Calu3 (cell line): ENCODE measurements at regions not wholly inside any gene's neighbourhood (a gene's known extent, or its start where the extent isn't known, plus 50 kb on each side); places are given as distances from the start of the nearest gene placed in this dataset.

ENCODE experiments used
- BruUV-seq: library from RNA; stranded (reverse); fragments of 400-500 nt; replicated peaks from 2 replicates; lab custom pipeline; 2021; lab: Mats Ljungman, UMichigan
- CTCF ChIA-PET: fragments of 300-600 bp; sonication (Branson Sonifier 250); formaldehyde crosslinking; loops from one replicate; lab custom pipeline; 2022; ENCODE audit warnings: antibody characterized with exemption; lab: Charles Lee
- DNase-seq: peaks from one replicate; pipeline ENCODE4 v3.0.0; 2022
- H3K27ac Mint-ChIP-seq: one replicate; pipeline ENCODE4 v1.8.0; 2022; ENCODE audit warnings: mixed read lengths; ENCODE audit not compliant: unreplicated experiment
- H3K27me3 Mint-ChIP-seq: one replicate; pipeline ENCODE4 v1.8.0; 2022; ENCODE audit warnings: mixed read lengths; ENCODE audit not compliant: unreplicated experiment
- H3K36me3 Mint-ChIP-seq: one replicate; pipeline ENCODE4 v1.8.0; 2022; ENCODE audit warnings: mild to moderate bottlenecking, moderate library complexity, mixed read lengths; ENCODE audit not compliant: insufficient read depth, unreplicated experiment
- H3K4me1 Mint-ChIP-seq: one replicate; pipeline ENCODE4 v1.8.0; 2022; ENCODE audit warnings: mild to moderate bottlenecking, low read depth, mixed read lengths; ENCODE audit not compliant: unreplicated experiment
- H3K4me3 Mint-ChIP-seq: one replicate; pipeline ENCODE4 v1.8.0; 2022; ENCODE audit warnings: mild to moderate bottlenecking, low read depth, moderate library complexity, mixed read lengths; ENCODE audit not compliant: unreplicated experiment
- H3K9me3 Mint-ChIP-seq: one replicate; pipeline ENCODE4 v1.8.0; 2022; ENCODE audit warnings: low read depth, mixed read lengths; ENCODE audit not compliant: unreplicated experiment
- intact Hi-C: fragments of 100-400 bp; cut with micrococcal nuclease; formaldehyde crosslinking; loops from one replicate; pipeline ENCODE4 v1.10.0; 2022; ENCODE audit not compliant: unreplicated experiment
- TF ChIP-seq, protein P1 (sequence below): fragments of 200-600 bp; IDR thresholded peaks from one replicate; pipeline ENCODE4 v1.8.0; 2022; ENCODE audit warnings: antibody characterized with exemption; ENCODE audit not compliant: unreplicated experiment

- H3K36me3 Mint-ChIP-seq = peaks cover 6% of the 10 kb centered on the region
- H3K9me3 Mint-ChIP-seq = no peaks in the 10 kb centered on the region
- no TSS peak for BruUV-seq
- H3K4me1 Mint-ChIP-seq = peaks cover 44% of the 10 kb centered on the region
- H3K27ac Mint-ChIP-seq = no peak overlapping the region
- no peaks in the 10 kb centered on the region for H3K27me3 Mint-ChIP-seq
- intact Hi-C loops = no loop called here
- DNase-seq = no peak
- CTCF ChIA-PET = no interaction called here
- TF ChIP-seq, protein P1, sequence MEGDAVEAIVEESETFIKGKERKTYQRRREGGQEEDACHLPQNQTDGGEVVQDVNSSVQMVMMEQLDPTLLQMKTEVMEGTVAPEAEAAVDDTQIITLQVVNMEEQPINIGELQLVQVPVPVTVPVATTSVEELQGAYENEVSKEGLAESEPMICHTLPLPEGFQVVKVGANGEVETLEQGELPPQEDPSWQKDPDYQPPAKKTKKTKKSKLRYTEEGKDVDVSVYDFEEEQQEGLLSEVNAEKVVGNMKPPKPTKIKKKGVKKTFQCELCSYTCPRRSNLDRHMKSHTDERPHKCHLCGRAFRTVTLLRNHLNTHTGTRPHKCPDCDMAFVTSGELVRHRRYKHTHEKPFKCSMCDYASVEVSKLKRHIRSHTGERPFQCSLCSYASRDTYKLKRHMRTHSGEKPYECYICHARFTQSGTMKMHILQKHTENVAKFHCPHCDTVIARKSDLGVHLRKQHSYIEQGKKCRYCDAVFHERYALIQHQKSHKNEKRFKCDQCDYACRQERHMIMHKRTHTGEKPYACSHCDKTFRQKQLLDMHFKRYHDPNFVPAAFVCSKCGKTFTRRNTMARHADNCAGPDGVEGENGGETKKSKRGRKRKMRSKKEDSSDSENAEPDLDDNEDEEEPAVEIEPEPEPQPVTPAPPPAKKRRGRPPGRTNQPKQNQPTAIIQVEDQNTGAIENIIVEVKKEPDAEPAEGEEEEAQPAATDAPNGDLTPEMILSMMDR = no peak
- H3K4me3 Mint-ChIP-seq = no peak overlapping the region
These were observed 652.6 kb downstream of the SORCS1 start for GRCh38 chr10:106511917-106512316.

- intact Hi-C loops = loop anchor here (10.0 kb wide), 1 partner anchor 104 kb away; no protein-coding TSS in a partner anchor
- no peak for DNase-seq
- TF ChIP-seq, protein P1 = no peak
- no peaks in the 10 kb centered on the region for H3K9me3 Mint-ChIP-seq
- no peaks in the 10 kb centered on the region for H3K27me3 Mint-ChIP-seq
- no peak overlapping the region for H3K27ac Mint-ChIP-seq
- H3K36me3 Mint-ChIP-seq = peaks cover 6% of the 10 kb centered on the region
- BruUV-seq = no TSS peak
- no peak overlapping the region for H3K4me3 Mint-ChIP-seq
- H3K4me1 Mint-ChIP-seq = peaks cover 30% of the 10 kb centered on the region
- CTCF ChIA-PET = no interaction called here
These were observed 655.6 kb downstream of the SORCS1 start for GRCh38 chr10:106508950-106509349.

DNA sequence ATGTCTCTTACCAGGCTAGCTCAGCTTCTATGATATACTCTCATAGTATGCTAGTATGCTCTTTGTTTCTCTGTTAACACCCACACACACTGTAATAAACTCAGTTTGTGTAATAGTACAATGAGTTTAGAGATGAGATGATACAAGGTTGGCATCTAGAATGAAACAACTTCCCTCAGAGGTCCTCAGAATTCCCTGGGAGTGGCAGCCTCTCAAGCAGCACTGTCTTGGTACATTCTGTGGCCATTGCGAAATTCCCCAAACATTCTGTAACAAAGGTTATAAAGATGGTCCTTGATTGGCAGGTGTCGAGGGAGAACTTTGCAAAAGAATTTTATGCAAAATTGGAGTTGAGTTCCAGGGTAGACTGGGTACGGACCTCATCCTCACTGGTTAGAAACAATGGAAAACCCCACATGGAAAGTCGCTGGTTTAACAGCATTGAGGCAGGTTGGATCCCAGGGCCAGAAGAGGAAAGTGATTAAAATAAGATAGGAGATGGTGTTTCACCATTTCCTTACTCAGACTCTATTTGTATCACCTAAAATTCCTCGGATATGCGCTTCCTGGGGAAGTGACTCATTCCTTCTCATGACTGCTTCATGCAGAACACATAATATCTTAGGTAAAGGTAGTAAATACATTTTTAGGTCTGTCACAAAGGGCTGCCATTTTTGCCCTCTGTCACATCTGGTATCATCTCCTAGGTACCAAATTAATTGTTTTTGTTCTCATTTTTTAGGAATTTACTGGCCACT is 657.8 kb downstream of the SORCS1 start:
- no peak for DNase-seq
- no TSS peak for BruUV-seq
- Mint-ChIP-seq H3K4me3 (no peak overlapping the region), H3K27me3 (no peaks in the 10 kb centered on the region), H3K4me1 (peaks cover 19% of the 10 kb centered on the region), H3K36me3 (no peaks in the 10 kb centered on the region), H3K27ac (no peak overlapping the region), H3K9me3 (no peaks in the 10 kb centered on the region)
- CTCF ChIA-PET = no interaction called here
- TF ChIP-seq, protein P1 = no peak
- intact Hi-C loops = loop anchor here (10.0 kb wide), 1 partner anchor 102 kb away; no protein-coding TSS in a partner anchor

DNA sequence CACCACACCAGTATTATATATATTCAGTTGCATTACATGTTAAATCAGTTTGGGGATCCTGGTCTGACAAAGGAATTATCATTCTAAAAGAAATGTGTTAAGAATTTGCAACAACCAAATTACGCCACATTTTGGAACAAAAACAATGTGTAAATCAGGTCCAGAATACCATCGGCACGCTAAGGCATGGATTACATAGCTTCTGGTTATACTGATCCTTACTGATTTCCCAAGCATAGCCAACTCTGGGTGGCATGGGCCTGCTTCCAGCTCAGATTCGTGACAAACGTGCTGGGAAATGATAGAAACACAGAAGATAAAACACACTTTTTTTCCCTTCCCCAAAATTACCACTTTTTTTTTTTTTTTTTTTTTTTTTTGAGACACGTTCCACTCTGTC is 660.0 kb downstream of the SORCS1 start:
- no peak for DNase-seq
- H3K27me3 Mint-ChIP-seq = no peaks in the 10 kb centered on the region
- no peaks in the 10 kb centered on the region for H3K9me3 Mint-ChIP-seq
- peaks cover 3% of the 10 kb centered on the region for H3K36me3 Mint-ChIP-seq
- TF ChIP-seq, protein P1 = no peak
- H3K4me1 Mint-ChIP-seq = peaks cover 38% of the 10 kb centered on the region
- BruUV-seq = no TSS peak
- intact Hi-C loops = loop anchor here (10.0 kb wide), 1 partner anchor 100 kb away; no protein-coding TSS in a partner anchor
- CTCF ChIA-PET = no interaction called here
- H3K27ac Mint-ChIP-seq = no peak overlapping the region
- no peak overlapping the region for H3K4me3 Mint-ChIP-seq
